ENCODE measurements at regions not wholly inside any gene's neighbourhood (a gene's known extent, or its start where the extent isn't known, plus 50 kb on each side); places are given as distances from the start of the nearest gene placed in this dataset.

- TF ChIP-seq CTCF (IDR thresholded peaks at IDR 0.05) (no peak), POLR2A (IDR thresholded peaks at IDR 0.05) (no peak)
These were observed 62.6 kb upstream of the RPL11 start for GRCh38 chr1:23628951-23629387.

All from vagina (tissue), 2 donors.